ENCODE measurements at regions not wholly inside any gene's neighbourhood (a gene's known extent, or its start where the extent isn't known, plus 50 kb on each side); places are given as distances from the start of the nearest gene placed in this dataset.
A peak's percentile ranks its signal among the peaks of the same experiment; 100 is the strongest.

- no peak overlapping the region for H3K4me3 Mint-ChIP-seq (ENCODE audit: unreplicated experiment)
- DNase-seq (ENCODE audit: low spot score), result no peak
- H3K27ac Mint-ChIP-seq (ENCODE audit: unreplicated experiment), result no peak overlapping the region
- no peaks in the 10 kb centered on the region for H3K27me3 Mint-ChIP-seq (ENCODE audit: low read depth)
- peaks cover 4% of the 10 kb centered on the region for H3K36me3 Mint-ChIP-seq (ENCODE audit: low read depth)
- peaks cover 4% of the 10 kb centered on the region for H3K4me1 Mint-ChIP-seq (ENCODE audit: low read depth)
- TF ChIP-seq, protein P1, sequence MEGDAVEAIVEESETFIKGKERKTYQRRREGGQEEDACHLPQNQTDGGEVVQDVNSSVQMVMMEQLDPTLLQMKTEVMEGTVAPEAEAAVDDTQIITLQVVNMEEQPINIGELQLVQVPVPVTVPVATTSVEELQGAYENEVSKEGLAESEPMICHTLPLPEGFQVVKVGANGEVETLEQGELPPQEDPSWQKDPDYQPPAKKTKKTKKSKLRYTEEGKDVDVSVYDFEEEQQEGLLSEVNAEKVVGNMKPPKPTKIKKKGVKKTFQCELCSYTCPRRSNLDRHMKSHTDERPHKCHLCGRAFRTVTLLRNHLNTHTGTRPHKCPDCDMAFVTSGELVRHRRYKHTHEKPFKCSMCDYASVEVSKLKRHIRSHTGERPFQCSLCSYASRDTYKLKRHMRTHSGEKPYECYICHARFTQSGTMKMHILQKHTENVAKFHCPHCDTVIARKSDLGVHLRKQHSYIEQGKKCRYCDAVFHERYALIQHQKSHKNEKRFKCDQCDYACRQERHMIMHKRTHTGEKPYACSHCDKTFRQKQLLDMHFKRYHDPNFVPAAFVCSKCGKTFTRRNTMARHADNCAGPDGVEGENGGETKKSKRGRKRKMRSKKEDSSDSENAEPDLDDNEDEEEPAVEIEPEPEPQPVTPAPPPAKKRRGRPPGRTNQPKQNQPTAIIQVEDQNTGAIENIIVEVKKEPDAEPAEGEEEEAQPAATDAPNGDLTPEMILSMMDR (IDR thresholded peaks at IDR 0.05), result no peak
- peaks cover 15% of the 10 kb centered on the region for H3K9me3 Mint-ChIP-seq (ENCODE audit: low read depth)
Measured at GRCh38 chr7:17471325-17471724, 172.9 kb downstream of the AHR start.

DNA sequence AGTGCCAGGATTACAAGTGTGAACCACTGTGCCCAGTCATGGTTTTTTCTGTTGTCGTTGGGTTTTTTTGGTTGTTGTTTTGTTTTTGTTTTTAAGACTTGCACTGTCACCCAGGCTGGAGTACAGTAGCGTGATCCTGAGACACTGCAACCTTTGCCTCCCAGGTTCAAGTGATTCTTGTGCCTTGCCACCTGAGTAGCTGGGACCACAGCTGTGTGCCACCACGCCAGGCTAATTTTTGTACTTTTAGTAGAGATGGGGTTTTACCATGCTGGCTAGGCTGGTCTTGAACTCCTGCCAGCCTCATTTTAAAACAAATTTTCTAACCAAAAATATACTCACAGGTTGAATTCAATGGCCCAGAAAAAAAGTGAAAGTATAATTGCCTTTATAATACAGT, 174.1 kb downstream of the AHR start:
- Mint-ChIP-seq H3K9me3 (ENCODE audit: low read depth) (peaks cover 15% of the 10 kb centered on the region), H3K4me1 (ENCODE audit: low read depth) (no peaks in the 10 kb centered on the region), H3K27me3 (ENCODE audit: low read depth) (no peaks in the 10 kb centered on the region), H3K27ac (ENCODE audit: unreplicated experiment) (no peak overlapping the region), H3K4me3 (ENCODE audit: unreplicated experiment) (no peak overlapping the region), H3K36me3 (ENCODE audit: low read depth) (peaks cover 4% of the 10 kb centered on the region)
- TF ChIP-seq, protein P1 (IDR thresholded peaks at IDR 0.05), result no peak
- no peak for DNase-seq (ENCODE audit: low spot score)

GRCh38 chr7:17472939-17473338, 174.5 kb downstream of the AHR start:
- H3K27ac Mint-ChIP-seq (ENCODE audit: unreplicated experiment), result no peak overlapping the region
- peaks cover 4% of the 10 kb centered on the region for H3K36me3 Mint-ChIP-seq (ENCODE audit: low read depth)
- H3K4me1 Mint-ChIP-seq (ENCODE audit: low read depth), result no peaks in the 10 kb centered on the region
- peaks cover 15% of the 10 kb centered on the region for H3K9me3 Mint-ChIP-seq (ENCODE audit: low read depth)
- no peak overlapping the region for H3K4me3 Mint-ChIP-seq (ENCODE audit: unreplicated experiment)
- H3K27me3 Mint-ChIP-seq (ENCODE audit: low read depth), result no peaks in the 10 kb centered on the region
- TF ChIP-seq, protein P1 (IDR thresholded peaks at IDR 0.05), result no peak
- no peak for DNase-seq (ENCODE audit: low spot score)

GRCh38 chr7:17474724-17475344, 176.4 kb downstream of the AHR start:
- no peaks in the 10 kb centered on the region for H3K4me1 Mint-ChIP-seq (ENCODE audit: low read depth)
- H3K27ac Mint-ChIP-seq (ENCODE audit: unreplicated experiment), result no peak overlapping the region
- H3K9me3 Mint-ChIP-seq (ENCODE audit: low read depth), result peaks cover 6% of the 10 kb centered on the region
- no peak overlapping the region for H3K4me3 Mint-ChIP-seq (ENCODE audit: unreplicated experiment)
- no peaks in the 10 kb centered on the region for H3K27me3 Mint-ChIP-seq (ENCODE audit: low read depth)
- DNase-seq (ENCODE audit: low spot score), result no peak
- TF ChIP-seq, protein P1 (IDR thresholded peaks at IDR 0.05), result peak; percentile 38
- H3K36me3 Mint-ChIP-seq (ENCODE audit: low read depth), result peaks cover 2% of the 10 kb centered on the region

DNA sequence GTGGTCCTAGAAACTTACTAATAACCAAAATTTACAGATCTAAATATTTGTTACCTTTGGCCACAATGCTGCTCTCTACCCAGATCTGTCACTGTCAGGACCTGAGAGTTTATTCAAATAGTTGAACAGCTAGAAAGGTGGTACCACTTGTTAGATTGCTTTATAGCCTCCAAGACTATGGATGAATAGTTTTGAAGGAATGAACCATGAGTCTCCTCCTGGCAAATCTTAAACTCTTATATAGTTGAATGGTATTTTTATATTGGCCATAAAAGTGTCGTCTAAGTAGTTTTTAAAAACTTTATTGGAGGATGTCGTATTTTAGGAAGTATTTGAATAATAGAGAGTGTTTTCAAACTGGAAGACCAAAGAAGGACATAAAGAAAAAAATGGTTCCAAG, 178.7 kb downstream of the AHR start:
- H3K36me3 Mint-ChIP-seq (ENCODE audit: low read depth), result no peaks in the 10 kb centered on the region
- DNase-seq (ENCODE audit: low spot score), result no peak
- TF ChIP-seq, protein P1 (IDR thresholded peaks at IDR 0.05), result no peak
- H3K9me3 Mint-ChIP-seq (ENCODE audit: low read depth), result no peaks in the 10 kb centered on the region
- no peak overlapping the region for H3K4me3 Mint-ChIP-seq (ENCODE audit: unreplicated experiment)
- no peaks in the 10 kb centered on the region for H3K27me3 Mint-ChIP-seq (ENCODE audit: low read depth)
- no peak overlapping the region for H3K27ac Mint-ChIP-seq (ENCODE audit: unreplicated experiment)
- H3K4me1 Mint-ChIP-seq (ENCODE audit: low read depth), result no peaks in the 10 kb centered on the region

All from chondrocyte (in vitro differentiated cells).